ENCODE measurements at regions not wholly inside any gene's neighbourhood (a gene's known extent, or its start where the extent isn't known, plus 50 kb on each side); places are given as distances from the start of the nearest gene placed in this dataset.
A peak's percentile ranks its signal among the peaks of the same experiment; 100 is the strongest.

DNA sequence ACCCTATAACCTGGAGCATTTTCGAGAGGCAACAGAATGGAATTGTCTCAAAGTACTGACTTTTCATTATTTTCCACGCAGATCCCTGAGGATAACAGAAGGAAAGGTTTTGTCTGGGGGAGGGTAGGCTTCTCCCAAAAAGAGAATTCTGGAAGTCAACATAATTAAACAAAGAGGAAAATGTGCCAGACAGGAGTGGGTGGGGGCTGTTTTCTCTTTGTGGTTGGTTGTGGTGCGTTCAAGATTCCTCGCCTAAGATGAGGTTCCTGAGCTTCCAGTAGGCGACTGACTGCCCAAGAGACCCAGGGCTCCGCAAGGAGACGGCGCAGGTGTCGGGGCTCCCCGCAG is 70.4 kb downstream of the SOX4 start:
- in situ Hi-C loops (cut with MboI; ENCODE audit: low sequenced_read_pairs): no loop called here
- intact Hi-C loops (cut with micrococcal nuclease): no loop called here
- Histone ChIP-seq H3K79me1 (ENCODE audit: low read depth in 1 of 2, low read length in 2 of 2) (peaks cover 0 to 16% of the 10 kb centered on the region in 2 experiments; a peak in 3 of 4 replicates), H3K14ac (replicated peaks; ENCODE audit: low read depth, low read length) (no peak overlapping the region), H3K9me3 (ENCODE audit: control insufficient read depth, insufficient read depth, low read length) (no peaks in the 10 kb centered on the region), H4K91ac (ENCODE audit: insufficient read depth, low read depth, low read length) (no peak overlapping the region), H3K36me3 (ENCODE audit: control insufficient read depth, insufficient read depth, low read length) (no peaks in the 10 kb centered on the region), H3K4ac (ENCODE audit: low read depth, low read length) (no peak overlapping the region), H2BK20ac (ENCODE audit: low read depth, low read length) (no peak overlapping the region), H3K27ac (ENCODE audit: insufficient read depth, low read length) (no peak overlapping the region), H3K56ac (ENCODE audit: extremely low read depth, insufficient read depth, low read length) (no peak overlapping the region), H3K9ac (ENCODE audit: low read depth, low read length) (peak overlapping the region; percentile 62; the same call in 1 of the 2 replicates), H3K18ac (ENCODE audit: low read depth, low read length) (no peak overlapping the region; the same call in 1 of the 2 replicates), H3K4me2 (ENCODE audit: low read depth, low read length) (peak overlapping the region; percentile 95), H2AFZ (replicated peaks; ENCODE audit: low read length, poor library complexity) (peak overlapping the region; percentile 93), H2BK5ac (ENCODE audit: low read depth, low read length, poor library complexity, severe bottlenecking) (no peak overlapping the region), H2AK9ac (replicated peaks; ENCODE audit: low read depth, low read length, poor library complexity) (no peak overlapping the region), H2AK5ac (ENCODE audit: low read depth, low read length) (no peak overlapping the region), H4K5ac (ENCODE audit: low read depth, low read length) (no peak overlapping the region; the same call in 1 of the 2 replicates), H2BK15ac (ENCODE audit: low read depth, low read length) (no peak overlapping the region), H3K9me1 (ENCODE audit: insufficient read depth, low read length) (no peaks in the 10 kb centered on the region), H4K8ac (ENCODE audit: low read depth in 2 of 2, low read length in 2 of 2) (peak overlapping the region in 1 of 2 experiments; percentile 79; a peak in 2 of 4 replicates), H3K4me1 (ENCODE audit: control insufficient read depth, insufficient read depth, low read length) (peaks cover 2% of the 10 kb centered on the region; the same call in 1 of the 2 replicates), H3K23ac (ENCODE audit: low read depth, low read length) (no peak overlapping the region), H3K4me3 (ENCODE audit: insufficient read depth, low read depth, low read length) (peak overlapping the region; percentile 63), H2BK120ac (ENCODE audit: low read depth, low read length) (no peak overlapping the region), H4K20me1 (ENCODE audit: insufficient read depth, low read length) (no peaks in the 10 kb centered on the region), H3K27me3 (ENCODE audit: control insufficient read depth, insufficient read depth, low read length) (peaks cover 21% of the 10 kb centered on the region)
- BruUV-seq (replicated peaks): no TSS peak
- ChIA-PET CTCF (interaction anchor here (0.6 kb wide), 1 partner anchor 25 kb away, joined by 5 read pairs; no protein-coding TSS in a partner anchor), POLR2A (ENCODE audit: unreplicated experiment) (no interaction called here)
- no peak for DNase-seq
- ATAC-seq (ENCODE audit: low read depth): no peak
- TF ChIP-seq BHLHE40 (IDR thresholded peaks at IDR 0.05; ENCODE audit: low read depth, low read length) (no peak), FOS (IDR thresholded peaks at IDR 0.05; ENCODE audit: low read depth, low read length) (no peak), RCOR1 (IDR thresholded peaks at IDR 0.05; ENCODE audit: insufficient replicate concordance, low read length) (no peak), NFE2L2 (IDR thresholded peaks at IDR 0.05; ENCODE audit: low read depth, low read length) (no peak), MAZ (IDR thresholded peaks at IDR 0.05; ENCODE audit: borderline replicate concordance, low read depth, low read length) (no peak), RFX5 (IDR thresholded peaks at IDR 0.05; ENCODE audit: low read depth, low read length) (no peak), RAD21 (IDR thresholded peaks at IDR 0.05; ENCODE audit: low read length) (no peak), CEBPB (IDR thresholded peaks at IDR 0.05; ENCODE audit: low read depth, low read length) (no peak), MXI1 (IDR thresholded peaks at IDR 0.05; ENCODE audit: borderline replicate concordance, low read depth, low read length) (no peak), POLR2A (IDR thresholded peaks at IDR 0.05; ENCODE audit: low read depth, low read length) (no peak), MAFK (IDR thresholded peaks at IDR 0.05; ENCODE audit: low read depth, low read length) (no peak), CHD1 (IDR thresholded peaks at IDR 0.05; ENCODE audit: low read depth, low read length) (no peak), SMC3 (IDR thresholded peaks at IDR 0.05; ENCODE audit: low read depth, low read length) (no peak)
- TF ChIP-seq, protein P1, sequence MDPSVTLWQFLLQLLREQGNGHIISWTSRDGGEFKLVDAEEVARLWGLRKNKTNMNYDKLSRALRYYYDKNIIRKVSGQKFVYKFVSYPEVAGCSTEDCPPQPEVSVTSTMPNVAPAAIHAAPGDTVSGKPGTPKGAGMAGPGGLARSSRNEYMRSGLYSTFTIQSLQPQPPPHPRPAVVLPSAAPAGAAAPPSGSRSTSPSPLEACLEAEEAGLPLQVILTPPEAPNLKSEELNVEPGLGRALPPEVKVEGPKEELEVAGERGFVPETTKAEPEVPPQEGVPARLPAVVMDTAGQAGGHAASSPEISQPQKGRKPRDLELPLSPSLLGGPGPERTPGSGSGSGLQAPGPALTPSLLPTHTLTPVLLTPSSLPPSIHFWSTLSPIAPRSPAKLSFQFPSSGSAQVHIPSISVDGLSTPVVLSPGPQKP (IDR thresholded peaks at IDR 0.05; ENCODE audit: borderline replicate concordance, low read depth, low read length): no peak
- TF ChIP-seq, protein P2, sequence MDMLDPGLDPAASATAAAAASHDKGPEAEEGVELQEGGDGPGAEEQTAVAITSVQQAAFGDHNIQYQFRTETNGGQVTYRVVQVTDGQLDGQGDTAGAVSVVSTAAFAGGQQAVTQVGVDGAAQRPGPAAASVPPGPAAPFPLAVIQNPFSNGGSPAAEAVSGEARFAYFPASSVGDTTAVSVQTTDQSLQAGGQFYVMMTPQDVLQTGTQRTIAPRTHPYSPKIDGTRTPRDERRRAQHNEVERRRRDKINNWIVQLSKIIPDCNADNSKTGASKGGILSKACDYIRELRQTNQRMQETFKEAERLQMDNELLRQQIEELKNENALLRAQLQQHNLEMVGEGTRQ (IDR thresholded peaks at IDR 0.05; ENCODE audit: low read depth, low read length): no peak
- TF ChIP-seq, protein P3, sequence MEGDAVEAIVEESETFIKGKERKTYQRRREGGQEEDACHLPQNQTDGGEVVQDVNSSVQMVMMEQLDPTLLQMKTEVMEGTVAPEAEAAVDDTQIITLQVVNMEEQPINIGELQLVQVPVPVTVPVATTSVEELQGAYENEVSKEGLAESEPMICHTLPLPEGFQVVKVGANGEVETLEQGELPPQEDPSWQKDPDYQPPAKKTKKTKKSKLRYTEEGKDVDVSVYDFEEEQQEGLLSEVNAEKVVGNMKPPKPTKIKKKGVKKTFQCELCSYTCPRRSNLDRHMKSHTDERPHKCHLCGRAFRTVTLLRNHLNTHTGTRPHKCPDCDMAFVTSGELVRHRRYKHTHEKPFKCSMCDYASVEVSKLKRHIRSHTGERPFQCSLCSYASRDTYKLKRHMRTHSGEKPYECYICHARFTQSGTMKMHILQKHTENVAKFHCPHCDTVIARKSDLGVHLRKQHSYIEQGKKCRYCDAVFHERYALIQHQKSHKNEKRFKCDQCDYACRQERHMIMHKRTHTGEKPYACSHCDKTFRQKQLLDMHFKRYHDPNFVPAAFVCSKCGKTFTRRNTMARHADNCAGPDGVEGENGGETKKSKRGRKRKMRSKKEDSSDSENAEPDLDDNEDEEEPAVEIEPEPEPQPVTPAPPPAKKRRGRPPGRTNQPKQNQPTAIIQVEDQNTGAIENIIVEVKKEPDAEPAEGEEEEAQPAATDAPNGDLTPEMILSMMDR (conservative IDR thresholded peaks at IDR 0.05; ENCODE audit: low read depth, low read length): no peak
- dilution Hi-C loops (cut with HindIII; ENCODE audit: low sequenced_read_pairs, unreplicated experiment): no loop called here
- WGBS, 2 experiments (ENCODE audit: extremely low coverage in 2 of 2, insufficient read length in 1 of 2): 17% methylated on average over 5 of the region's 10 CpGs; no CpG with 5 or more reads in 1 of the 2 experiments
